Progenitor cell of endocrine pancreas (in vitro differentiated cells): ENCODE measurements at regions not wholly inside any gene's neighbourhood (a gene's known extent, or its start where the extent isn't known, plus 50 kb on each side); places are given as distances from the start of the nearest gene placed in this dataset.

ENCODE experiments used
- DNase-seq: peaks from one replicate; pipeline ENCODE4 v3.0.0; 2021; ENCODE audit warnings: low spot score; ENCODE audit not compliant: unreplicated experiment
- H3K27ac Mint-ChIP-seq: 2 replicates; pipeline ENCODE4 v1.8.0; 2021; ENCODE audit warnings: mild to moderate bottlenecking, moderate library complexity, mixed read lengths
- H3K27me3 Mint-ChIP-seq: 2 replicates; pipeline ENCODE4 v1.8.0; 2021; ENCODE audit warnings: mixed read lengths
- H3K36me3 Mint-ChIP-seq: 2 replicates; pipeline ENCODE4 v1.8.0; 2022; ENCODE audit warnings: mixed read lengths; ENCODE audit not compliant: insufficient read depth
- H3K4me1 Mint-ChIP-seq: 2 replicates; pipeline ENCODE4 v1.8.0; 2021; ENCODE audit warnings: low read depth, mixed read lengths
- H3K4me3 Mint-ChIP-seq: 2 replicates; pipeline ENCODE4 v1.8.0; 2021; ENCODE audit warnings: low read depth, mild to moderate bottlenecking, moderate library complexity, mixed read lengths
- H3K9me3 Mint-ChIP-seq: 2 replicates; pipeline ENCODE4 v1.8.0; 2021; ENCODE audit warnings: low read depth, mixed read lengths
- TF ChIP-seq, protein P1 (sequence below): fragments of 200-600 bp; sonication (generic); IDR thresholded peaks from one replicate; pipeline ENCODE4 v1.5.0; 2021; ENCODE audit warnings: antibody characterized with exemption, mild to moderate bottlenecking; ENCODE audit not compliant: unreplicated experiment

DNA sequence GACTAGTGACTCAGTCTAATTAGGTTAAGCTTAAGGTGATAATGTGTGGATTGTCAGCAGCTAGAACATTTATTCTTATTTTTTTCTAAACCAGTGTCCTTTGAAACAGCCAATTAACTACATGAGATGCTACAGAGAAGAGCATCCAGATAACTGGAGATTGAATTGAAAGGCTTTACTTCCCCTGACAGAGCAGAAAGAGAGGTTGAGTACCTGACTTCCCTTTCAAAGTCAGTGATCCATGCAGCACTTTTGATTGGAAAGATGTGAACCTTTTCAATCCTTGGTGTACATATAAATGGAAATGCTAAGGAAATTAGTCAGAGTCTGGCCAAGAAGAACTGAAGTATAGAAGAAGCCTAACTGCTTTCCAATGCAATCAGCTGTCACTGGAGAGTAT is 653.8 kb downstream of the CDH8 start:
- TF ChIP-seq, protein P1, sequence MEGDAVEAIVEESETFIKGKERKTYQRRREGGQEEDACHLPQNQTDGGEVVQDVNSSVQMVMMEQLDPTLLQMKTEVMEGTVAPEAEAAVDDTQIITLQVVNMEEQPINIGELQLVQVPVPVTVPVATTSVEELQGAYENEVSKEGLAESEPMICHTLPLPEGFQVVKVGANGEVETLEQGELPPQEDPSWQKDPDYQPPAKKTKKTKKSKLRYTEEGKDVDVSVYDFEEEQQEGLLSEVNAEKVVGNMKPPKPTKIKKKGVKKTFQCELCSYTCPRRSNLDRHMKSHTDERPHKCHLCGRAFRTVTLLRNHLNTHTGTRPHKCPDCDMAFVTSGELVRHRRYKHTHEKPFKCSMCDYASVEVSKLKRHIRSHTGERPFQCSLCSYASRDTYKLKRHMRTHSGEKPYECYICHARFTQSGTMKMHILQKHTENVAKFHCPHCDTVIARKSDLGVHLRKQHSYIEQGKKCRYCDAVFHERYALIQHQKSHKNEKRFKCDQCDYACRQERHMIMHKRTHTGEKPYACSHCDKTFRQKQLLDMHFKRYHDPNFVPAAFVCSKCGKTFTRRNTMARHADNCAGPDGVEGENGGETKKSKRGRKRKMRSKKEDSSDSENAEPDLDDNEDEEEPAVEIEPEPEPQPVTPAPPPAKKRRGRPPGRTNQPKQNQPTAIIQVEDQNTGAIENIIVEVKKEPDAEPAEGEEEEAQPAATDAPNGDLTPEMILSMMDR, result no peak
- no peak for DNase-seq
- Mint-ChIP-seq H3K4me1 (peaks cover 1% of the 10 kb centered on the region), H3K9me3 (peaks cover 4% of the 10 kb centered on the region), H3K27me3 (no peaks in the 10 kb centered on the region), H3K27ac (no peak overlapping the region), H3K4me3 (no peak overlapping the region), H3K36me3 (no peaks in the 10 kb centered on the region)

DNA sequence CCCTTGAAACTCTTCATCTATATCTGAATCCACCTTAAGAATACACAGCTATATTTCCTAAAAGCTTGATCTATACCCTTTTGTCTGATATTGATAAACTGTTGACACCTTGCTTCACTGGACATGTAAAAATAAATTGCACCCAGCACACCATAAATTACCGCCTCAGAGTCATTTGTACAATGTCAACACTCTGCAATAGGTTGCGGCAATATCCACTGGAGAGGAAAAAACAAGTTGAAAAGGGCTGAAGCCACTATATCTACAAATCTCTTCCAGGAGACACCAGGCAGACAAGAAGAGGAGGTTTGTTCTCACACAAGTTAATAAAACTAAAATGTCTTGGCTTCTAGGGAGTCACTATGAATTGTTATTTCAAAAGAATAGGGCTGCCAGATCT is 656.9 kb downstream of the CDH8 start:
- H3K27me3 Mint-ChIP-seq, result no peaks in the 10 kb centered on the region
- peaks cover 1% of the 10 kb centered on the region for H3K4me1 Mint-ChIP-seq
- TF ChIP-seq, protein P1, result no peak
- no peak overlapping the region for H3K27ac Mint-ChIP-seq
- no peaks in the 10 kb centered on the region for H3K36me3 Mint-ChIP-seq
- H3K9me3 Mint-ChIP-seq, result peaks cover 4% of the 10 kb centered on the region
- no peak overlapping the region for H3K4me3 Mint-ChIP-seq
- DNase-seq, result no peak

DNA sequence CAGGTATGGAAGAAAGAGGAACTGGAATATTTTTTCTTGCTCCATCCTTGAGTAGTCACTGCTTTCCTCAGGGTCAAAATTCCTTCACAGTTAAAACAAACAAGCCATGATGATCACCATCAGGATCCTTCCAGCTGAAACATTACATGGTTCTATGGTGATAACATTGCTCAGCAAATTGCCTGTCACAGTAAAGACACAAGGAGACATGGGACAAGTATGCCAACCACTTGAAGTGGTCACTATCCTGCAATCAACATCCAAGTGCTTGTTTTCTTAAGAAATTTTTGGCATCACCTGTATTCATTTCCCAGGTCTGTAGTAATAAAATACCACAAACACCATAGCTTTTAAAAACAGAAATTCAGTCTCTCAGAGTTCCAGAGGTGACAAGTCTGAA is 662.2 kb downstream of the CDH8 start:
- no peaks in the 10 kb centered on the region for H3K36me3 Mint-ChIP-seq
- TF ChIP-seq, protein P1, result no peak
- no peak overlapping the region for H3K4me3 Mint-ChIP-seq
- H3K4me1 Mint-ChIP-seq, result peaks cover 9% of the 10 kb centered on the region
- H3K9me3 Mint-ChIP-seq, result peaks cover 2% of the 10 kb centered on the region
- H3K27ac Mint-ChIP-seq, result no peak overlapping the region
- DNase-seq, result no peak
- H3K27me3 Mint-ChIP-seq, result no peaks in the 10 kb centered on the region

DNA sequence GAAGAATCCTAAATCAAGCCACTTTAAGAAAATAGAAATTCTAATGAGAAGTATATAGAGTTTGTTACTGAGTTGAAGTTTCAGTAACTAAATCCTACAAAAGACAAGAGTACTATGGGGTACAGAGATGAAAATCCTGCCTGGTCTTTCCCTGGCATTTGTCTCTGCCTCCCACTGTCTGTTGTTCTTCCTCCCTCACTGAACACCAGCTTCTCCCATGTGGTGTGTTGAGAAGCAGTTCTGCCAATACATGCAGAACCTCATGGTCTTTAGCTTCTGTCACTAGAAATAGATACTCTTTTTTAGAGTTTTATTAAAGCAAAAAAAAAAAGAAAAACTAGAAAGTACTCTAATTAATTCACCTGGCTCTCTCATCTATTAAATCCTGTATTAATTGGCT is 664.4 kb downstream of the CDH8 start:
- peaks cover 2% of the 10 kb centered on the region for H3K9me3 Mint-ChIP-seq
- no peaks in the 10 kb centered on the region for H3K27me3 Mint-ChIP-seq
- DNase-seq, result no peak
- H3K4me3 Mint-ChIP-seq, result no peak overlapping the region
- no peaks in the 10 kb centered on the region for H3K36me3 Mint-ChIP-seq
- H3K27ac Mint-ChIP-seq, result no peak overlapping the region
- H3K4me1 Mint-ChIP-seq, result peaks cover 9% of the 10 kb centered on the region
- TF ChIP-seq, protein P1, result no peak

DNA sequence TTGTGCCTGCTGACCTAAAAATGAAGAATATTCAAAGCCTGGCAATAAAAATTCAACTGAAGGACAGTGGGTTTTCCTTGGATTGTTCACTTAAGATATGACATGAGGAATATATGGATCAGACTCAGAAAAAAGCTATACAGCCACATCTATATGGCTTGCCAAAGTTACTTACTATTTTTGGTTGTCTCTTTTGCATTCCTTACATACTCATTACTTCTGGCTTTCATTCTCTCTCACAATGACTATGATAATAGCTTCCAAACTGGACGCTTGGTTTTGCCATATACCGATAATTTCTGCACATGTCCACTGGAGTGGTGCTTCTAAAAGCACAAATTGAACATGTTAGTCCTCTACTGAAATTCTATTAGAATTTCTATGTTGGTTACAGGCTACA is 664.9 kb downstream of the CDH8 start:
- no peaks in the 10 kb centered on the region for H3K27me3 Mint-ChIP-seq
- no peak for DNase-seq
- H3K27ac Mint-ChIP-seq, result no peak overlapping the region
- H3K4me3 Mint-ChIP-seq, result no peak overlapping the region
- peaks cover 11% of the 10 kb centered on the region for H3K4me1 Mint-ChIP-seq
- peaks cover 2% of the 10 kb centered on the region for H3K9me3 Mint-ChIP-seq
- TF ChIP-seq, protein P1, result no peak
- H3K36me3 Mint-ChIP-seq, result no peaks in the 10 kb centered on the region
